GM12878 (cell line): ENCODE measurements at regions not wholly inside any gene's neighbourhood (a gene's known extent, or its start where the extent isn't known, plus 50 kb on each side); places are given as distances from the start of the nearest gene placed in this dataset.

Source experiments
- ATAC-seq: fragments of 200-7000 bp; cut with Tn5 transposase; 3 replicates; pipeline ENCODE4 v1.9.1; 2020; ENCODE audit warnings: mild to moderate bottlenecking, moderate library complexity
- BruUV-seq: library from RNA; stranded (reverse); fragments of 400-500 nt; replicated peaks from 2 replicates; lab custom pipeline; 2021; lab: Mats Ljungman, UMichigan
- CTCF ChIA-PET: fragments of 300-600 bp; sonication (Branson Sonifier 250); formaldehyde crosslinking; extraction: SDS; loops from one replicate; lab custom pipeline; 2021; ENCODE audit warnings: inconsistent platforms; lab: Yijun Ruan, JAX
- POLR2A ChIA-PET: fragments of 350-600 bp; formaldehyde crosslinking; extraction: SDS; loops from one replicate; lab custom pipeline; 2021; ENCODE audit warnings: inconsistent platforms; lab: Charles Lee
- RAD21 ChIA-PET: fragments of 300-600 bp; sonication (Branson Sonifier 250); formaldehyde crosslinking; loops from one replicate; lab custom pipeline; 2023; ENCODE audit warnings: antibody characterized with exemption; ENCODE audit not compliant: unreplicated experiment; lab: Charles Lee
- SMC1A ChIA-PET: fragments of 300-600 bp; sonication (Branson Sonifier 250); formaldehyde crosslinking; loops from one replicate; lab custom pipeline; 2023; ENCODE audit not compliant: unreplicated experiment, uncharacterized antibody; lab: Charles Lee
- DNase-seq: peaks from one replicate; pipeline ENCODE4 v3.0.0-alpha.2; 2011; ENCODE audit warnings: low read depth, low spot score
- FAIRE-seq: peaks from 3 replicates; lab custom pipeline; 2011; peaks lifted over from hg19 to GRCh38; lab: Jason Lieb, UNC
- H2AFZ ChIP-seq: 2 replicates; pipeline ENCODE4 v1.6.0; 2011; ENCODE audit warnings: low read depth, low read length, control low read depth; ENCODE audit not compliant: control insufficient read depth
- H3K27ac ChIP-seq: 2 replicates; pipeline ENCODE4 v1.5.1; 2011; ENCODE audit warnings: control low read depth; ENCODE audit not compliant: control insufficient read depth, insufficient read depth
- H3K27me3 ChIP-seq, 2 experiments: replicated peaks in 1 of 2; 2 replicates each; pipeline versions ENCODE4 v1.6.0 to v1.6.1; 2011; ENCODE audit warnings: low read length in 1 of 2; ENCODE audit not compliant: control insufficient read depth in 2 of 2, insufficient read depth in 2 of 2
- H3K36me3 ChIP-seq, 2 experiments: 2 replicates each; pipeline ENCODE4 v1.5.1; 2011; ENCODE audit warnings: low read length in 1 of 2; ENCODE audit not compliant: control insufficient read depth in 2 of 2, insufficient read depth in 2 of 2
- H3K4me1 ChIP-seq: 2 replicates; pipeline ENCODE4 v1.6.1; 2011; ENCODE audit warnings: mild to moderate bottlenecking, low read length, moderate library complexity, mixed read lengths; ENCODE audit not compliant: control insufficient read depth, insufficient read depth
- H3K4me2 ChIP-seq: 2 replicates; pipeline ENCODE4 v1.6.0; 2011; ENCODE audit warnings: control low read depth; ENCODE audit not compliant: control insufficient read depth, insufficient read depth
- H3K4me3 ChIP-seq: fragments of 200-600 bp; sonication (generic); 2 replicates; pipeline ENCODE4 v1.5.1; 2016
- H3K79me2 ChIP-seq: 2 replicates; pipeline ENCODE4 v1.6.0; 2011; ENCODE audit warnings: low read length; ENCODE audit not compliant: control insufficient read depth, insufficient read depth
- H3K9ac ChIP-seq: 2 replicates; pipeline ENCODE4 v1.8.0; 2011; ENCODE audit warnings: low read length, control low read depth, mixed read lengths; ENCODE audit not compliant: control insufficient read depth, insufficient read depth
- H3K9me3 ChIP-seq: replicated peaks from 3 replicates; pipeline ENCODE4 v1.5.1; 2011; ENCODE audit warnings: mild to moderate bottlenecking, low read length; ENCODE audit not compliant: control insufficient read depth, insufficient read depth
- H4K20me1 ChIP-seq: 2 replicates; pipeline ENCODE4 v1.6.0; 2011; ENCODE audit not compliant: control insufficient read depth, insufficient read depth
- ETV6 ChIP-seq, 2 experiments: fragments of 450-650 bp in 1 of 2; IDR thresholded peaks in 1 of 2; conservative IDR thresholded peaks in 1 of 2; 2 replicates each; pipeline ENCODE4 v1.6.1; 2014; ENCODE audit warnings: antibody characterized with exemption in 1 of 2, borderline replicate concordance in 1 of 2, low read depth in 1 of 2, mild to moderate bottlenecking in 1 of 2, moderate library complexity in 1 of 2
- MAX ChIP-seq: IDR thresholded peaks from 2 replicates; pipeline ENCODE4 v1.6.1; 2012; ENCODE audit warnings: low read depth, low read length, improper control_type of control experiment
- MEF2B ChIP-seq: fragments of 450-650 bp; IDR thresholded peaks from 2 replicates; pipeline ENCODE4 v1.6.1; 2018; ENCODE audit warnings: mild to moderate bottlenecking, moderate library complexity; ENCODE audit not compliant: partially characterized antibody, poor library complexity, severe bottlenecking
- TARDBP ChIP-seq: IDR thresholded peaks from 2 replicates; pipeline ENCODE4 v1.6.1; 2016; ENCODE audit warnings: borderline replicate concordance
- ZBTB40 ChIP-seq: fragments of 450-650 bp; IDR thresholded peaks from 2 replicates; pipeline ENCODE4 v1.6.1; 2016; ENCODE audit warnings: mild to moderate bottlenecking, moderate library complexity, borderline replicate concordance
- WGBS: methylation state at CpG from one replicate; pipeline ENCODE4 v1.1.6; 2016; ENCODE audit warnings: low lambda C conversion rate; ENCODE audit not compliant: insufficient replicate concordance, insufficient coverage; ENCODE audit errors: missing lambda C conversion rate; 5-methylcytosine and 5-hydroxymethylcytosine counted together
- in situ Hi-C: fragments of 300-500 bp; cut with MboI; formaldehyde crosslinking; loops from 9 replicates; pipeline ENCODE4 v1.14.3; 2018; ENCODE audit warnings: mixed read lengths
- intact Hi-C: fragments of 100-400 bp; cut with micrococcal nuclease; formaldehyde crosslinking; loops from one replicate; pipeline ENCODE4 v1.14.2; 2022; ENCODE audit not compliant: unreplicated experiment
- TF ChIP-seq, protein P1 (sequence below): IDR thresholded peaks from 2 replicates; pipeline ENCODE4 v1.6.1; 2012; ENCODE audit warnings: mild to moderate bottlenecking, low read depth, low read length

DNA sequence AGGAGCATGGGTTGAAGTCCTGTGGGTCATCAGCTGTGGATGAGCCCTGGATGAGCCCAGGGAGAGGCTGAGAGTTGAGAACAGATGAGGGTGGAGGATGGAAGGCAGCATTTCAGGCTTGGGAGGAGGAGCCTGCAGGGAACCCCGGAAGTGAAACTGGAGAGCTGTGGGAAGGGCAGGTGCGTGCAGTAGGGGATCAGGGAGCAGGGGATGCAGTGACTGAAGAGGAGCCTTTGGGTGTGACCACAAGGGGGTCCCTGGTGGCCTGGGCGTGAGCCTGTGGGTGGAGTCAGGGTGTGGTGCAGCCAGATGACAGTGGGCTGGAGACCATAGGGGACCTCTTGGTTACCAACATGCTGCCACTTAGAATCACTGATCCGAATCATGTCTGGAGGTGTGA is 115.5 kb downstream of the PAPOLA start:
- RAD21 ChIA-PET: interaction anchor here (0.6 kb wide), 1 partner anchor 125 kb away, joined by 4 read pairs; no protein-coding TSS in a partner anchor
- no peak for DNase-seq
- Histone ChIP-seq H3K4me1 (no peaks in the 10 kb centered on the region), H3K79me2 (no peaks in the 10 kb centered on the region), H3K9ac (no peak overlapping the region)
- TF ChIP-seq TARDBP (no peak), MEF2B (no peak), ETV6 (conservative IDR thresholded peaks at IDR 0.05 in 1 of 2, IDR thresholded peaks at IDR 0.05 in 1 of 2; ENCODE audit: borderline replicate concordance in 1 of 2, low read depth in 1 of 2) (no peak), MAX (no peak), ZBTB40 (no peak)
- TF ChIP-seq, protein P1, sequence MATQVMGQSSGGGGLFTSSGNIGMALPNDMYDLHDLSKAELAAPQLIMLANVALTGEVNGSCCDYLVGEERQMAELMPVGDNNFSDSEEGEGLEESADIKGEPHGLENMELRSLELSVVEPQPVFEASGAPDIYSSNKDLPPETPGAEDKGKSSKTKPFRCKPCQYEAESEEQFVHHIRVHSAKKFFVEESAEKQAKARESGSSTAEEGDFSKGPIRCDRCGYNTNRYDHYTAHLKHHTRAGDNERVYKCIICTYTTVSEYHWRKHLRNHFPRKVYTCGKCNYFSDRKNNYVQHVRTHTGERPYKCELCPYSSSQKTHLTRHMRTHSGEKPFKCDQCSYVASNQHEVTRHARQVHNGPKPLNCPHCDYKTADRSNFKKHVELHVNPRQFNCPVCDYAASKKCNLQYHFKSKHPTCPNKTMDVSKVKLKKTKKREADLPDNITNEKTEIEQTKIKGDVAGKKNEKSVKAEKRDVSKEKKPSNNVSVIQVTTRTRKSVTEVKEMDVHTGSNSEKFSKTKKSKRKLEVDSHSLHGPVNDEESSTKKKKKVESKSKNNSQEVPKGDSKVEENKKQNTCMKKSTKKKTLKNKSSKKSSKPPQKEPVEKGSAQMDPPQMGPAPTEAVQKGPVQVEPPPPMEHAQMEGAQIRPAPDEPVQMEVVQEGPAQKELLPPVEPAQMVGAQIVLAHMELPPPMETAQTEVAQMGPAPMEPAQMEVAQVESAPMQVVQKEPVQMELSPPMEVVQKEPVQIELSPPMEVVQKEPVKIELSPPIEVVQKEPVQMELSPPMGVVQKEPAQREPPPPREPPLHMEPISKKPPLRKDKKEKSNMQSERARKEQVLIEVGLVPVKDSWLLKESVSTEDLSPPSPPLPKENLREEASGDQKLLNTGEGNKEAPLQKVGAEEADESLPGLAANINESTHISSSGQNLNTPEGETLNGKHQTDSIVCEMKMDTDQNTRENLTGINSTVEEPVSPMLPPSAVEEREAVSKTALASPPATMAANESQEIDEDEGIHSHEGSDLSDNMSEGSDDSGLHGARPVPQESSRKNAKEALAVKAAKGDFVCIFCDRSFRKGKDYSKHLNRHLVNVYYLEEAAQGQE: no peak
- TF ChIP-seq, all 136 proteins: peak for 0
- ATAC-seq: no peak
- Histone ChIP-seq H3K36me3 (no peaks in the 10 kb centered on the region), H3K27ac (no peak overlapping the region), H2AFZ (no peak overlapping the region), H3K27me3 (no peaks in the 10 kb centered on the region; a peak in 1 of 4 replicates), H4K20me1 (no peaks in the 10 kb centered on the region), H3K9me3 (no peaks in the 10 kb centered on the region), H3K4me2 (no peak overlapping the region), H3K4me3 (no peak overlapping the region)
- intact Hi-C loops: no loop called here
- in situ Hi-C loops: no loop called here
- 15% methylated on average over 4 of the region's 4 CpGs for WGBS
- ChIA-PET CTCF (no interaction called here), POLR2A (no interaction called here), SMC1A (no interaction called here)
- BruUV-seq: no TSS peak
- no peak for FAIRE-seq
